NCI-H526 (cell line): ENCODE measurements at regions not wholly inside any gene's neighbourhood (a gene's known extent, or its start where the extent isn't known, plus 50 kb on each side); places are given as distances from the start of the nearest gene placed in this dataset.
"Not testable (repeated sequence)": the region's sequence is repeated elsewhere in the genome, so short reads cannot be mapped to it uniquely, and the experiment has no call there.

Experiments
- DNase-seq, 2 experiments: peaks; one replicate each; lab custom pipeline; 2025; lab: John Stamatoyannopoulos, UW

DNA sequence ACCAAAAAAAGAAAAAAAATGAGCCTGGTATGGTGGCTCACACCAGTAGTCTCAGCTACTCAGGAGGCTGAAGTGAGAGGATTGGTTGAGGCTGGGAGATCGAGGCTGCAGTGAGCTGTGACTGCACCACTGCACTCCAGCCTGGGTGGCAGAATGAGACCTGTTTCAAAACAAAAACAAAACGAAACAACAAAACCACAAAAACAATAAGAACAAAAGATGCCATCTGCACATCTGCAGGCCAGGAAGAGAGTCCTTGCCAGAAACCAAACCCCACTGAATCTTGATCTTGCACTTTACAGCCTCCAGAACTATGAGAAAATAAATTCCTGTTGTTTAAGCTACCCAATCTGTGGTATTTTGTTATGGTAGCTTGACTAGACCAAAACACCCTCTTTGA lies 207.7 kb downstream of the YTHDC2 start:
- no peak for DNase-seq

- DNase-seq = no peak
Observed at GRCh38 chr5:113723021-113723420, 209.5 kb downstream of the YTHDC2 start.

DNA sequence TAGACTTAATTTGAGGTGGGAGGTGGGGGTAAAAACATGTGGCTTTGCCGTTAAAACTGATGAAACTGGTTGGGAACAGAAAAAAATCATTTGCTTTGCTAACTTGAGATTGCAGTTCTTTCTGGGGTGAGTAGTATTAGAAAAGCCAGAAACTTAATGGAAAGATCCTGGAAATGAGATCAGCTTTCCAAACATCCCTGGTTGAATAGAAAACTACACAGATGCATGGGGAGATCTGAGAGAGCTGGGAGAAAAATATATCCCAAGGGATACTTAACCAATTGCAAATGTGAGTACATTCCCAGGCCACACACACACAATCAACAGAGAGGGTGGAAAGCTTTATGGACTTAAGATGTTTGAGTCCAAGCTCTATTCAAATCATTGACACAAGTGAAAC lies 222.3 kb downstream of the YTHDC2 start:
- DNase-seq = no peak

DNA sequence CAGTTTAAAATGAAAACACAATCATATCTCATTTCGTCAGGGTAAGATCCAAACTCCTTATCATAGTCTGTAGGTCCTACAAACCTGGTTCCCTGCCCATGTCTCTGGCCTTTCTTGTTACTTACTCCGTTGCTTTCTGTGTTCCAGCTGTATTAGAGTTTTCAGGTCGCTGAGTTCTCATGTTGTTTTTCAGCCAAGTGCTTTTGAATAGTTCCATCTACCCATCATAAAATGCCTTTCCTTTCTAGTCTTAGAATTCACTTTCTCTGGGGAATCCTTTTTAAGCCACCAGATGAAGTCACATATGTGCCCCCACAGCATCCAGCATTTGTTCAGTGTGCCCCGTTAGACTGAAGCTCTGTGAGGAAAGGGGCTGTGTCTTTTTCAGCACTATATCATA lies 228.7 kb downstream of the YTHDC2 start:
- no peak for DNase-seq

- no peak for DNase-seq
Observed at GRCh38 chr5:113742639-113743038, 229.1 kb downstream of the YTHDC2 start.

- DNase-seq = no peak
Observed at GRCh38 chr5:113748403-113748802, 234.9 kb downstream of the YTHDC2 start.

DNA sequence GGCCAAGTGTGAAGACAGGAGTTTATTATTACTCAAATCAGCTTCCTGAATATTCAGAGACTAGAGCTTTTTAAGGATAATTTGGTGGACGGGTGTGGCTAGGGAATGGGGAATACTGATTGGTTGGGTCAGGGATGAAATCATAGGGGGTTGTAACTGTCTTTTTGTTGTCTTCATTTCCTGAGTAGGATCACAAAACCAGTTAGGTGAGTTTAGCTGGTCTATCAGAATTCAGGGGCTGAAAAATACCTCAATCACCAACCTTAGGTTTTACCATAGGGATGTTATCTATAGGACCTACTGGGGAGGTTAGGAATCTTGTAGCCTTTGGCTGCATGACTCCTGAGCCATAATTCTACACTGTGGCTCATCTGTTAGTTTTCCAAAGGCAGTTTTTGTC lies 235.8 kb downstream of the YTHDC2 start:
- no peak for DNase-seq

DNA sequence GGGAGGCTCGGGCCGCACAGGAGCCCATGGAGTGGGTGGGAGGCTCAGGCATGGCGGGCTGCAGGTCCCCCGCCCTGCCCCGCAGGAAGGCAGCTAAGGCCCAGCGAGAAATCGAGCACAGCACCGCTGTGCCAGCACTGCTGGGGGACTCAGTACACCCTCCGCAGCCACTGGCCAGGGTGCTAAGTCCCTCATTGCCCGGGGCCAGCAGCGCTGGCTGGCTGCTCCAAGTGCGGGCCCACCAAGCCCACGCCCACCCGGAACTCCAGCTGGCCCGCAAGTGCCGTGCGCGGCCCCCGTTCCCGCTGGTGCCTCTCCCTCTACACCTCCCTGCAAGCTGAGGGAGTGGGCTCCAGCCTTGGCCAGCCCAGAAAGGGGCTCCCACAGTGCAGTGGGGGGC lies 239.7 kb downstream of the YTHDC2 start:
- DNase-seq = not testable (repeated sequence)

DNA sequence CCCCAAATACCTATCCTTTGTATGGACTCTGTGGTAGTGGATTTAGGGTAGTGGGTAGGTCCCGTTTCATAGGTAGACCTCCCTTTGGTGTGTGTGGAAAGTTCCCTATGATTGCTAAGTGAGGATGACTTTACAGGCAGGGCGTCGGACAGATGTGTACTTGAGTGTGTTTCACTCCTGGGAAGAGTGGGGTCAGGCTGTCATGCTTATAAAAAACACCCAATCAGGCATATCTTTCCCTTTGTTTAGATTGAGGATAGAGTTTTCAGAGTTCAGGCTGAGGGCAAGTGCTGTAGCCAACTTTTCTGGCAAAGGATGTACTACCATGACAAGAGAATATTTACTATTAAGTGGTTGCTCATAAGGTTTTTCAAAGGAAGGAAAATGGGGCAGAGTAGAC lies 242.0 kb downstream of the YTHDC2 start:
- DNase-seq = no peak

DNA sequence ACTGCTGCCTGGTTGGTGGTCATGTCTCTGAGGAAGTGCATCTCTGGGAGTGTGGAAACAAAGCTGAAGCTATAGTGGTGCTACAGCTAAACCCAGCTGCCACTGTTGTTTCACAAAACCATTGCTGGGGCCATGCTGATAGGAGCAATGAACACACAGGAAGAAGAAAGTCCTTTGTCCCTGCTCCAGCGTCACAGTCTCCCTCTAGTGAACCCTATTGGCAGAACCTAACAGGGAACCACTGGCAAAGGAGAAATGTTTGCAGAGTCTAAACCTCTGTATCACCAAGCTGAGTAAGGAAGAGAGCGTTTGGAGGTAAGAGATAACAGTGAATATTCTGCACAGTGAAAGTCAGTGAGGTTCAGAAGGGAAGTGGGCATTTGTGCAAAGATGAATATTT lies 244.0 kb downstream of the YTHDC2 start:
- no peak for DNase-seq

DNA sequence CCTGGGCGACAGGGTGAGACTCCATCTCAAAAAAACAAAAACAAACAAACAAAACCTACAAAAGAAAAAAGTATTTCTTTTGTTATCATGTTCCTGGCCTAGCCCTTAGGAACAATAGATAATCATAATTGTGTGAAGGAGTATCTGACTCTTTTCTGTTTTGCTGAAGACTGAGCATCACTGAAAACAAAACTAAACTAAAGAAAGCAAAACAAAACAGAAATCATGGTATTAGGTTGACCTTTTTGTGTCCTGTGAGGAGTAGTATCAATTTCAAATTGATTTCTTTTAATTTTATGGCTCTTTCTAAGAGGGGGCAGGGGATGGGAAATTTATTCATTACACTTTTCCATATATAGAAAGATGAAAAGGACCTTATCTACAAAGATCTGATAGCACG lies 246.0 kb downstream of the YTHDC2 start:
- DNase-seq = no peak

GRCh38 chr5:113760486-113760885 lies 247.0 kb downstream of the YTHDC2 start:
- DNase-seq = no peak

GRCh38 chr5:113761594-113761993 lies 248.1 kb downstream of the YTHDC2 start:
- no peak for DNase-seq

DNA sequence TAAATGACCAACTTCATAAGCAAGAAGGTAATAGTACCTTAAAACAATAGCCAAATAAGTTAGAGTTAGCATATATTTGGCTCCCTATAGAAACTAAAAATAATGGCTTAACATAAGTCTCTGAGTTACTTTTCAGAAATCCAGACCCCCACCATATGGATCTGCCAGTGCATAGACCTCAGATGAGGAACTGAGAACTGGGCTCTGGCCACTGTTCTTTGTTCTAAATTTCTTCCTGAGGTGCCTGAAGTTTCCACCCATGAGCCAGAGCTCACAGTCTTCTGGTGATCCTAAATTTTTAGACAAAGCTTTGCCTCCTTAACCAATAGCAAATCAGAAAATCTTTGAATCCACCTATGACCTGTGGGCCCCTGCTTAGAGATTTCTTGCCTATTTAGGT lies 250.9 kb downstream of the YTHDC2 start:
- DNase-seq = no peak

DNA sequence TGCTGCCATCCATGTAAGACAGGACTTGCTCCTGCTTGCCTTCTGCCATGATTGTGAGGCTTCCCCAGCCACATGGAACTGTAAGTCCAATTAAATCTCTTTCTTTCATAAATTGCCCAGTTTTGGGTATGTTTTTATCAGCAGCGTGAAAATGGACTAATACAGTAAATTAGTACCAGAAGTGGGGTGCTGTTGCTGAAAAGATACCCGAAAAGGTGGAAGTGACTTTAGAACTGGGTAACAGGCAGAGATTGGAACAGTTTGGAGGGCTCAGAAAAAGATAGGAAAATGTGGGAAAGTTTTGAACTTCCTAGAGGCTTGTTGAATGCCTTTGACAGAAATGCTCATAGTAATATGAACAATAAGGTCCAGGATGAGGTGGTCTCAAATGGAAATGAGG lies 253.3 kb downstream of the YTHDC2 start:
- DNase-seq = not testable (repeated sequence)

GRCh38 chr5:113770648-113771047 lies 257.2 kb downstream of the YTHDC2 start:
- no peak for DNase-seq

DNA sequence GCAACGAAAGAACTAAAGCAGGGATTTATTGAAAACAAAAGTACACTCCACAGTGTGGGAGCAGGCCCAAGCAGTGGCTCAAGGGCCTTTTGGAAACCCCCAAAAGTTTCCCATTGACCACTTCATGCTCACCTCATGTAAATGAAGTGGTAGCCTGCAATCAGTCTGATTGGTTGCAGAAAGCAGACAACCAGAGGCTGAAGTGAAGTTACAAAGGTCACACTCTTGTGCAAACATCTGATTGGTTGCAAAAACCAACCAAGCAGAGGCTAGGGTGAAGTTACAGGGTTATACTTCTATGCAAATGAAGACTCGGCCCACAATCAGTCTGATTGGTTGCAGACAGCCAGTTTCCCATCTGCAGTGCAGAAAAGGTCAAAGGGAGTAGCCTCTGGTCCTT lies 258.0 kb downstream of the YTHDC2 start:
- no peak for DNase-seq

GRCh38 chr5:113776168-113776567 lies 262.7 kb downstream of the YTHDC2 start:
- DNase-seq = no peak

DNA sequence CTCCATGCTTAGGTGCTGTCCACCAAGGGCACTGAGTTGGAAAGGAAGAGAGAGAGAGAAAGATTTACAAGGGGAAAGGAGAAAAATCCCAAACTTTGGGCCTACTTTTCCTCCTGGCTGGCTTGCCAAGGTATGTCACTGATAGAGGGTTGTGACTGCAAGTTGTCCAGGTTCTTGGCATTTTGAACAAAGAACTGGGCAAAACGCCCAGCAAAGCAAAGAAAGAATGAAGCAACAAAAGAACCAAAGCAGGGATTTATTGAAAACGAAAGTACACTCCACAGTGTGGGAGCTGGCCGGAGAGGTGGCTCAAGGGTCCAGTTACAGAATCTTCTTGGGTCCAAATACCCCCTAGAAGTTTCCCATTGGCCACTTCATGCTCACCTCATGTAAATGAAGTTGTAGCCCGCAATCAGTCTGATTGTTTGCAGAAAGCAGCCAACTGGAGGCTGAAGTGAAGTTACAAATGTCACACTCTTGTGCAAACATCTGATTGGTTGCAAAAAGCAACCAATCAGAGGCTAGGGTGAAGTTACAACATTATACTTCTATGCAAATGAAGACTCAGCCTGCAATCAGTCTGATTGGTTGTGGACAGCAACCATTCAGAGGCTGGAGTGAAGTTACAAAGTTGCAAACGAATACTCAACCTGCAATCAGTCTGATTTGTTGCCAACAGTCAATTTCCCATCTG lies 263.5 kb downstream of the YTHDC2 start:
- no peak for DNase-seq

- DNase-seq = no peak
Observed at GRCh38 chr5:113778147-113778546, 264.7 kb downstream of the YTHDC2 start.

DNA sequence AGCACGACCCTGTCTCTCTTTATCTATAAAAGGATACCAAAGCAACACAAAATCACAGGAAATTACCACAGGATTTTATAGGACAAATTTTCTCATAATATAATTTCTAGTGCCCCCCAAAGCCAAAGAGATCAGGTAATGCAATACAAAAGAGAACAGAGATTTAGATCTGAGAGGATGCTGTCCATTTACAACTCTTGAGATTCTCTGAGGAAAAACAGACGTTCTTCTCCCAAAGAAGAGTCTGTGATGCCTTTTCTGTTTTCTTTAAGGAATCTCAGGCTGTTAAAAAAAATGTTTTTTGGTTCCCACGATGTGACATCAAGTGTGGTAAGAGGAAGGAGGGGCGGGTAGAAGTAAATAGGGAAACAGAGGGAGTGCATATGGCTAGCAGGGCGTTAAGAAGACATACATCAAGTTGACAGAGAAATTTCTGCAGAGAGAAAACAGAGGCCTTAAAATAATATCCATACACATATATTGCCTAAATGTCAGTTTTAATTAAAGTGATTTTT lies 274.7 kb downstream of the YTHDC2 start:
- DNase-seq = no peak

GRCh38 chr5:113789769-113790168 lies 276.3 kb downstream of the YTHDC2 start:
- no peak for DNase-seq

DNA sequence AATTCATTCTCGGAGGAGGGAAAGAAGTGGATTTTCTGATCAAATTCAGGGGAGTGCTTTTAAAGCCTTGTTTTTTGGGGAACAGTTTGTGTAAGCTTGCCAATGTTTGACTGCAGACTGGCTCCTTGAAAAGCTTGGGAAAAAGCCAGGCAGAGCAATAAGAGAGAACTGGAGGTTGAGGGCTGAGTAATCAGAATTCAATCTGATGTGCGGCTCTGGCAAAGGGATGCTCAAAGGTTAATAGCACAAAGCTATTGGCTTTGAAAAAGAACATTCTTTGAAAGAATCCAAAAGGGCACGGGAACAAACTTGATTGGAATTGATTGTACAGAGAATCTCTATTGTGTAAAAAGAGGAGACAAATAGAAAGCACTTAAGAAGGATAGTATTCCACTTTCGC lies 279.3 kb downstream of the YTHDC2 start:
- DNase-seq = no peak

GRCh38 chr5:113794981-113795380 lies 281.5 kb downstream of the YTHDC2 start:
- no peak for DNase-seq
